Hepatocyte (in vitro differentiated cells): ENCODE measurements at regions not wholly inside any gene's neighbourhood (a gene's known extent, or its start where the extent isn't known, plus 50 kb on each side); places are given as distances from the start of the nearest gene placed in this dataset.

Experiments used
- CTCF ChIP-seq: fragments of 200-600 bp; sonication (generic); IDR thresholded peaks from 2 replicates; pipeline ENCODE4 v1.5.1; 2016; ENCODE audit warnings: antibody characterized with exemption, mild to moderate bottlenecking; ENCODE audit not compliant: poor library complexity
- EZH2 ChIP-seq: fragments of 200-600 bp; sonication (generic); IDR thresholded peaks from 2 replicates; pipeline ENCODE4 v1.6.1; 2016; ENCODE audit warnings: antibody characterized with exemption, mild to moderate bottlenecking, borderline replicate concordance
- EZH2phosphoT487 ChIP-seq: fragments of 200-600 bp; sonication (generic); IDR thresholded peaks from one replicate; pipeline ENCODE4 v1.6.1; 2018; ENCODE audit warnings: antibody characterized with exemption, mild to moderate bottlenecking, low read depth, moderate library complexity; ENCODE audit not compliant: unreplicated experiment, severe bottlenecking

DNA sequence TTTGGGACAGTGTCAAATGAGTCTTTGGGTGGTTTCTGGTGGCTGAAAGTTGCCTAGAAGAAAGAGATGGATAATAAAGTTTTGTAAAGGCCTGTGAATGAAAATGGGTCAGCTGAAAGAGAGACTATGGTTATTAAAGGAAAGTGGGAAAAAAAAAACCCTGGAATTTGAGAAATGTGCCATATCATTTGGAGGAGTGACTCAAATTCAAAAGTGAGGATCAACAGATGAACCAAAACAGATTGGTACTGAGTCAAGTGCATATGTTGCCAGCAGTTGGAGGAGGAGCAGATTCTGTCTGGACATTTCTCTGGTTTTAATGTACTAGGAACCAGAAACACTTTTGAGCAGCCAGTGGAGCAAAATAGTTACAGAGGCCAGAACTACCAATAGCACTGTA lies 339.8 kb downstream of the KCNA4 start:
- TF ChIP-seq CTCF (no peak), EZH2 (no peak), EZH2phosphoT487 (no peak)
